Skeletal muscle cell (primary cell): ENCODE measurements at regions not wholly inside any gene's neighbourhood (a gene's known extent, or its start where the extent isn't known, plus 50 kb on each side); places are given as distances from the start of the nearest gene placed in this dataset.
A peak's percentile ranks its signal among the peaks of the same experiment; 100 is the strongest.
"Not testable (repeated sequence)": the region's sequence is repeated elsewhere in the genome, so short reads cannot be mapped to it uniquely, and the experiment has no call there.

Source experiments
- DNase-seq: peaks from one replicate; pipeline ENCODE4 v3.0.0-alpha.2; 2010; ENCODE audit warnings: low read depth
- H3K4me3 ChIP-seq: 2 replicates; pipeline ENCODE4 v1.5.1; 2011; ENCODE audit warnings: low read depth, mild to moderate bottlenecking, control low read depth, low read length, moderate library complexity

- H3K4me3 ChIP-seq, DNase-seq: not testable (repeated sequence)
These were observed 61.0 kb upstream of the PRSS3 start for GRCh38 chr9:33734247-33734940.

- not testable (repeated sequence) for DNase-seq, H3K4me3 ChIP-seq
These were observed 60.2 kb upstream of the PRSS3 start for GRCh38 chr9:33734941-33735835.

- no peak overlapping the region for H3K4me3 ChIP-seq
- peak; percentile 12 for DNase-seq
These were observed 57.4 kb upstream of the PRSS3 start for GRCh38 chr9:33737811-33738606.

GRCh38 chr9:33739398-33739797 lies 56.0 kb upstream of the PRSS3 start:
- DNase-seq = no peak

GRCh38 chr9:33740075-33740474 lies 55.3 kb upstream of the PRSS3 start:
- no peak overlapping the region for H3K4me3 ChIP-seq
- no peak for DNase-seq

More at GRCh38 chr9:33739398-33739797, 56.0 kb upstream of the PRSS3 start:
- no peak overlapping the region for H3K4me3 ChIP-seq

- DNase-seq, H3K4me3 ChIP-seq: not testable (repeated sequence)
These were observed 54.4 kb upstream of the PRSS3 start for GRCh38 chr9:33740958-33741357.

- H3K4me3 ChIP-seq = no peak overlapping the region
- DNase-seq = no peak
These were observed 53.3 kb upstream of the PRSS3 start for GRCh38 chr9:33742051-33742450.

GRCh38 chr9:33742519-33742918 lies 52.8 kb upstream of the PRSS3 start:
- no peak for DNase-seq
- H3K4me3 ChIP-seq = no peak overlapping the region
